ENCODE measurements at regions not wholly inside any gene's neighbourhood (a gene's known extent, or its start where the extent isn't known, plus 50 kb on each side); places are given as distances from the start of the nearest gene placed in this dataset.

- no peak for DNase-seq (ENCODE audit: low spot score)
Measured at GRCh38 chr15:81865850-81866537, 179.8 kb downstream of the MEX3B start.

GRCh38 chr15:81863162-81863561 is 182.7 kb downstream of the MEX3B start:
- no peak for DNase-seq (ENCODE audit: low spot score)

- DNase-seq (ENCODE audit: low spot score): no peak
Measured at GRCh38 chr15:81859737-81860516, 185.9 kb downstream of the MEX3B start.

GRCh38 chr15:81858586-81858985 is 187.2 kb downstream of the MEX3B start:
- no peak for DNase-seq (ENCODE audit: low spot score)

- no peak for DNase-seq (ENCODE audit: low spot score)
Measured at GRCh38 chr15:81858136-81858535, 187.7 kb downstream of the MEX3B start.

- DNase-seq (ENCODE audit: low spot score): no peak
Measured at GRCh38 chr15:81856634-81857026, 189.2 kb downstream of the MEX3B start.

GRCh38 chr15:81856001-81856633 is 189.7 kb downstream of the MEX3B start:
- DNase-seq (ENCODE audit: low spot score): no peak

GRCh38 chr15:81853150-81853748 is 192.6 kb downstream of the MEX3B start:
- no peak for DNase-seq (ENCODE audit: low spot score)

GRCh38 chr15:81852411-81853149 is 193.2 kb downstream of the MEX3B start:
- DNase-seq (ENCODE audit: low spot score): no peak

- no peak for DNase-seq (ENCODE audit: low spot score)
Measured at GRCh38 chr15:81851757-81852156, 194.1 kb downstream of the MEX3B start.

GRCh38 chr15:81851325-81851724 is 194.5 kb downstream of the MEX3B start:
- DNase-seq (ENCODE audit: low spot score): no peak

- no peak for DNase-seq (ENCODE audit: low spot score)
Measured at GRCh38 chr15:81849289-81849688, 196.5 kb downstream of the MEX3B start.

- no peak for DNase-seq (ENCODE audit: low spot score)
Measured at GRCh38 chr15:81848701-81849100, 197.1 kb downstream of the MEX3B start.

GRCh38 chr15:81843757-81844407 is 201.9 kb downstream of the MEX3B start:
- DNase-seq (ENCODE audit: low spot score): no peak

GRCh38 chr15:81843226-81843625 is 202.6 kb downstream of the MEX3B start:
- no peak for DNase-seq (ENCODE audit: low spot score)

- DNase-seq (ENCODE audit: low spot score): no peak
Measured at GRCh38 chr15:81839387-81839786, 206.4 kb downstream of the MEX3B start.

- DNase-seq (ENCODE audit: low spot score): no peak
Measured at GRCh38 chr15:81835731-81836130, 210.1 kb downstream of the MEX3B start.

- no peak for DNase-seq (ENCODE audit: low spot score)
Measured at GRCh38 chr15:81830520-81830919, 215.3 kb downstream of the MEX3B start.

GRCh38 chr15:81829918-81830317 is 215.9 kb downstream of the MEX3B start:
- no peak for DNase-seq (ENCODE audit: low spot score)

- DNase-seq (ENCODE audit: low spot score): no peak
Measured at GRCh38 chr15:81828135-81828534, 217.7 kb downstream of the MEX3B start.

- no peak for DNase-seq (ENCODE audit: low spot score)
Measured at GRCh38 chr15:81825136-81825535, 220.7 kb downstream of the MEX3B start.
